Right forelimb (tissue), 1 donor: ENCODE measurements at regions not wholly inside any gene's neighbourhood (a gene's known extent, or its start where the extent isn't known, plus 50 kb on each side); places are given as distances from the start of the nearest gene placed in this dataset.

Source experiments
- DNase-seq: peaks from one replicate; pipeline ENCODE4 v3.0.0-alpha.2; 2018

DNA sequence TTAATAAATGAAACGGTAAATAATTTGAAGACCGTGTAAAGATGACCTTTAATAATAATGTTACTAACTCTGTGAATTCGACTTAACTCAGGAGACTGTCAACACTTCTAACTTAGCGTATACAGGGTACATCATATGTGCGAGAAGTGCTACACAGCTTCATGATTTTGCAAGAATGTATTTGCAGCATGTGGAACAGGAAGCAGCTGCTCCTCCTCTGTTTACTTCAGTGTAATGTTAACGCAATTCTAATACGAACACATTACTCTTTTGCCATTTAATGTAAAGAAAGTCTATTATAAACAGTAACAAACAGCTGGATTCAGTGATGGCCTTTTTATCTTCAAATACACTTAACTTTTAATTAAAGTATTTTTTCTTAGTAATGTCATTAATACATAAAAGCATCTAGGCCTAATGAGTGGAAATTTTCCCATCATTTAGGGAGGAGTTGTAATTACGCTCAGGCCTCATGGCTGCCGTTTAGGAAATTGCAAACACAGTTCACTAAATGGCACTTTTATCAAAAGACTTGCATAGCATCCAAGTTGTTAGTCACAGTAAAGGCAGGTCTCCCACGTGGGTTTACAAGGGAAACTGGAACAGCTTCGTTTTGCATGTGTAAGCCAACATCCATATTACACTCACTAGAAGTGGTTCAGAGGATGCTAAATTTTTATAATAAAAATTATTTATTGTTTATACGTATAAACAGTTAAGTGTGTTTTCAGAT is 635.7 kb downstream of the FBXO15 start:
- no peak for DNase-seq

DNA sequence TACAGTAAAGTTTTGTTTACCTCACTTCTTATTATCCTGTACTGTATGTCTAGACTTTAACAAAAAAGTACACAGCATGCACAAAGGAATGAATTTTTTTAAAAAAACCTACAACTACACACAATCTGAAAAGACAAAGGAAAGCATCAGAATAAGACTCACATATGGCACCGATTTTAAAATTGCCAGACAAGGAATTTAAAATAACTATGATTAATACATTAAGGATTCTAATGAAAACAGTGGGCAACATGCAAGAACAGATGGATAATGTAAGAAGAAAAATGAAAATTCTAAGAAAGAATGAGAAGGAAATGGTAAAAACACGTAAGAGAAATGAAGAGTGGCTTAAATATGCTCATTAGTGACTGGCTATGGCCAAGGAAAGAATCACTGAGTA is 638.2 kb downstream of the FBXO15 start:
- no peak for DNase-seq

GRCh38 chr18:73503326-73503725 is 635.5 kb upstream of the NETO1 start:
- DNase-seq: no peak

DNA sequence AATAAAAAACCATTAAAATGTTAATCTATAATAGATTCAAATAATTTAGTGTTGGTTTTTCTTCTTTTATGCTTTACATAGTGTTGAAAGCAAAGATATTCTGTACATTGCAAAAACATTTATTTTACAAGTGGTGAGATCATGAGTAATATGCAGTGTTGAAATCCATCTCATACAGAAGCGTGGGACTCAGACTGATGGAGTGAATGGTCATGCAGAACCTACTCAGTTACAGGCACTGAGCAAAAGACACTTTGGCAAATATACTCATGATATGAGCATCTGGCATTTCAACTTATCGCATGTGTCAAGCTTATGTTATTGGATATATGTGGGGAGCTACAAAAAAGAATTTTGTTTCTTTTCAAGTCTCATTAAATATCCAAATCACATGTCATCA is 620.2 kb upstream of the NETO1 start:
- DNase-seq: no peak

- DNase-seq: no peak
These were observed 617.4 kb upstream of the NETO1 start for GRCh38 chr18:73485166-73485565.

DNA sequence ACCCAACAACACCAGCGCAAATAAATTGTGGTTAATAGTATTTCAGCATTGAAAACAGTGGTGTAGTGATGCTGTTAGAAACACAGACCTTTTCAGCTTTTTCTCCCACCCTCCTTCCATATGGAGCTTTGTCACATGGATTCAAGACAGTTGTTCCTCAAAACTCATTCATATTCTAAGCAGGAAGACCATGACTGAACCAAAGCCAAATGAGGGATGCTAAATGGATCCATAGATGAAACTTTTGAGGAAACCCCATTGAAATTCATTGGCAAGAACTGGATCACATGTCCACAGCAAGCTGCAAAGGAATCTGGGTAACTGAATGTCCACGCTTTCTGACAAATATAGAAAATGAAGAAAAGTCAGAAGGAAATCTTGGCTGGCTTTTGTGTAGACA is 615.1 kb upstream of the NETO1 start:
- no peak for DNase-seq

DNA sequence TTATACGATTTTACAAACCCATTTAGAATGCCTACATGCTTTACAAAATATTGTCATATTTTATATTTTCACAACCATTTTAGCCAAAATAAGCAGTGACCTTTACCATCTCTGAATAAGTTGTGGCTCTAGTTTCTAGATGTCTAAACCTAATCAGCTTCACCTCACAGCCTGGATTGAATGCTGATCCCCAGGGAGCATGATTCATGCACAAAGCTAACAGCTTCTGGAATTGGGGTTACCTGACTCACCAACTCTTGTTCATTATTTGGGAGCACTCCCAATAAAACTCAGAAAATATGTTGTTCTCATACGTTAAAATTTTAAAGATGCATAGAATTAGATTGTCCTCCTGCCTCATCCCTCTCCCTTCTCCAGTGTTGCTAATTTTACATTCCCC is 611.7 kb upstream of the NETO1 start:
- no peak for DNase-seq

- no peak for DNase-seq
These were observed 610.4 kb upstream of the NETO1 start for GRCh38 chr18:73478191-73478590.

DNA sequence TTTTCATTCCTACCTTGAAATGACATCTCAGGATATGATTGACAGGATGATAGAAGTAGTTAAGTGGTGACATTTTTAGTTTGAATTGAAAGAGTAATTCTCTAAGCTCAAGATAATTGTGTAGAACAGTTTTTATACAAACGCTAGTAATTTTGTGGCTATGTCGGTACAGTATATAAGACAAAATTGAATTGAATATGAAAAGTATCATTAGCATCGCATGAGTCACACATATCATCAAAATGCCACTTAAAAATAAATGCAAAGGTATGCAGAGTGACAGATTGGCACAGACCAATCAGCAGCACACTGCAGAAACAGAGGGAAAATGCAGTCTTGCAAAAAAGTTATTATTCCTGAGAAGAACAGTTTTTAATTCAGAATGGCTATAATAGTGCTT is 608.2 kb upstream of the NETO1 start:
- no peak for DNase-seq

DNA sequence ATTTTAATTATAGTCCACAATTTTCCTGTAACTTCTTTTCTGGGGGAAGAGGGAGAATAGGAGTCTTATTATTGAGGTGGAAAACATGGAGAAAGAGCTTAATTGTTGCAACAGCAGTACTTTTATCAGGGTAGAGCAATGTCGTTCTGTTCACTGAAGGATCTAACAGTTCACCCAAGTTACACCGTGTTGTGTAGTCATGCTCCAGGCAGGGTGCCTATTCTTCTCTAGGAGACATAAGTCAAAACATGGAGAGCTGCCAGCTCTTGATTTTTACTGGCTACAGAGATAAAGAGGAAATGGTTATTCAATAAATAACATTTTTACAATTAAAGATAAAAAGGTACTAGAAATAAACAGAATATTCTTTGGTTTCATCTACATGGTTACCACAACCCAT is 594.3 kb upstream of the NETO1 start:
- DNase-seq: no peak

- DNase-seq: no peak
These were observed 593.9 kb upstream of the NETO1 start for GRCh38 chr18:73461780-73462059.

GRCh38 chr18:73461038-73461779 is 593.4 kb upstream of the NETO1 start:
- no peak for DNase-seq

- DNase-seq: no peak
These were observed 590.6 kb upstream of the NETO1 start for GRCh38 chr18:73458186-73458964.

DNA sequence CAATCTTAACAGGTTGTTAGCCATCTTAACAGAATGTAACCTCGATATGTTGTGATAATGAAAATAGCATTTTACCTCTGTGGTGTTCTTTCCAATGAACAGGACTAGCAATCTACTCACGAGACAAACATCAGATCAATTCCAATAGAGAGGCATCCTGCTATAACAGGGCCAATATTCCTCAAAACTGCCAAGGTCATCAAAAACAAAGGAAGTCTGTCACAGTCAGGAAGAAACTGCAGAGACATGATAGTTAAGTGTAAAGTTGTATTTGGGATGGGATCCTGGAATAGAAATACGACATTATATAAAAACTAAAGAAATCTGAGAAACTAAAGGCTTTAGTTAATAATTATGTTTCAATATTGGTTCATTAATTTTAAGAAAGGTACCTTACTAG is 588.9 kb upstream of the NETO1 start:
- no peak for DNase-seq

DNA sequence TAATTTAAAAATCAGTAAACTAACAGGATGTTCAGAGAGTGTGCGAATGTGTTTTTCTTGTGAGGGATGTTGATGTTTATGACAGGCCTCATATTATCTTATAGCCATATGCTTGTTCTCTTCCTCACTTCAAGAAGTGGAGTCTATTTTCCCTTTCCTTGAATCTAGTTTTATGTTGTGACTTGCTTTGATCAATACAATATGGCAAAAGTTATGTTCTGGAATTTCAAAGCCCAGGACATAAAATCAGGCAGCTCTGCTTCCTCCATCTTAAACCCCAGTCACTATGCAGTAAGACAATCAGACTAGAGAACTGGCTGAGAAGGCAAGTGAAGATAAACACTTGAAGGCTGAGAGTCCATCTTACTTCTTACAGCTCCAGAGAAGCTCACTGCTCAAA is 585.1 kb upstream of the NETO1 start:
- no peak for DNase-seq

DNA sequence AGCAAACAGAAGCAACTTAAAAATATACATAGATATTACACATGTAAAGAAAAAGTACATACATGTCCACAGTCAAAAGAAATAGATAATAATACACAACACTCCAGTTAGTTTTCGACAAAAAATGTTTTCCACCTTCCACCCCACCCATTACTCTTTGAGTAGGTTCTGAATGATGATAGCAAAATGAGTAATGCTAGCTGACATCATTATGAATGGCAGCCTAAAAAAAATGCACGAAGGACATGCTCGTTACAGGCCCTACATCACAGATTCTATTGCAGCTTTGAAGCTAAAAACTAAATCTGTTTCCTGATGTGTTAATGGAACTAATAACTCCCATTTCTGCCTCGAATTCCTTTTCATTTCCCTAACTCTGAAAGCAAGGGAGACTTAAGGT is 578.7 kb upstream of the NETO1 start:
- no peak for DNase-seq

DNA sequence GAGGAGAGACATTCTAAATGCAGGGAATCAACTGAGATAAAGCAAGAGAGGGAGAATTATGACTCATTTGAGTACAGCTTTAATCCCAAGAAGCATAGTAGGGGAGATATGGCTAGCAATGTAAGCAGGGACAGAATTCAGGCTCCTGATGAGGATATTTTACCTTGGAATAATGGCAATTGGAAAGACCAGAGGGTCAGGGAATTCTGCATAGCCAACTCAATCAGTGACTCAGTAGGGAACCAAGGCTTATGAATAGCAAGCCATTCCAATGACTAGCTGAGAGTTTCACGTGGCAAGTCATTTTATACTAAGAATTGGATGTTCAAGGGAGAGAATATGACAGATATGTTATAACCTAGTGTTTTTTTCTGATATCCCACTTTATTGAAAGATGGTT is 563.8 kb upstream of the NETO1 start:
- DNase-seq: no peak

DNA sequence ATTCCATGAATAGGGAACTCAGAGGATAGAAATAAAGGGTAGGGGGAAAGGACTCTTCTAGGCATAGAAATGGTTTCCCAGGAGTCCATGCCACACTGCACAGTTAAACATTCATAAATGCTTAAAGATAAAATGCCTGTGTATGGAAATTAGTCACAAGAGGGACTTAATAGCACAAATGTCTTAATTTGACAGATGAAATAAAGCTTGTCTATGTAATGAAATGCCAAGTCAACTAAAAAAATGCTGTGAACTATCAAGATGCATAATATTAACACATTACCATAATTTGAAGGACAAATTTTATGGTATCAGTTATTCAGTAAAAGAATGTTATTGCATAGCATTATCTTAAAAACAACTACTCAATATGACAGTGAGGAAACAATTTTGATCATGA is 553.2 kb upstream of the NETO1 start:
- DNase-seq: no peak

- no peak for DNase-seq
These were observed 551.7 kb upstream of the NETO1 start for GRCh38 chr18:73419531-73419930.

DNA sequence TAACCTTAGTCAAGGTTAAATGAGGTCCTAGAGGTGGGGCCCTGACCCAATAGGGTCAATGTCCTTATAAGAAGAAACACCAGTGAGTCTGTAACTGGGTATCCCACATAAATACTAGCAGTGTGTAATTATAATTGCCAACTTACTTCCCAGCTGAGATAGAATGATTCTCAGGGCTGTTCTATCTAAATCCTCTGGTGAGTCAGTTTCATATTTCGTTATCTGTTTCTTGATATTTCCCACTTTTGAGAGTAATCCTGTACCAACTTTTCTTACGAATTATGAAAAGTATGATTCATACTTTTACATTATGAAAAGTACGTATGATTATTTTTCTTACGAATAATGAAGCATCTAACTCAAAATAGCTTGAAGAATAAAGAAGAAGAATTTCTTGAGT is 546.8 kb upstream of the NETO1 start:
- DNase-seq: no peak

DNA sequence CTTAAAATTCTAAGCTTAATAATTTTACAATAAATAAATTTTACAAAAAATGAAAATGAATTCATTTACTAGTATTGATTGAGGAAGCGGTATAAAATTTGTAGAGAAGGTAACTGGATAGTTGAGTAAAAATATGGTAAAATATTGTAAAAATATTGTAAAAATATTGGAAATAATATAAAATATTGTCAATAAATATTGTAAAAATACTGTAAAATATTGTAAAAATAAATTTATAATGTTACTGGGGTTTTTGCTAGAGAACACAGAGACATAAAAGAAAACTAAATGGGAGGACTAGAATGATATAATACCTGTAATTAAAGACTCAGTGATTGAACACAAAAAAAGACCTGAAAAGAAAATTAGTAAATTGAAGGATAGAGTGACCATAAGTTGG is 546.3 kb upstream of the NETO1 start:
- no peak for DNase-seq

GRCh38 chr18:73409242-73409641 is 541.5 kb upstream of the NETO1 start:
- DNase-seq: no peak

- DNase-seq: no peak
These were observed 540.7 kb upstream of the NETO1 start for GRCh38 chr18:73408469-73408868.

DNA sequence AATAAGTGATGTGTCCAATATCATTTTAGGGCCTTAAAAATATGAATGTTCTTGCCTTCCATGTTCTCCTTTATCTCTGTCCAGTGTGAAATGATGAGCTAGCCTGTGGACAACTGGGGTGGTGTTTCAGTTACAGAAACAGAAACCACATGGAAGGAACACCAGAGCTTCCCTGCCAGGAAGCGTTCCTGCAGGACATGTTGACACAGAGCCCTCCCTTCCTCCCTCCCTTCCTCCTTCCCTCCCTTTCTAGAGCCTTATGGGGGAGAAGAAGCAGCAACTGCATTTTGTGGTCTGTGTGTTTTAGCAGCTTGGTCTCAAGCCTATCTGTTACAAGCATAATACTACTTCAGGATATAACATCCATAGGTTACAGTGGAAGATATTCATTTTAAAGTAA is 539.7 kb upstream of the NETO1 start:
- DNase-seq: no peak
